HG02840 (cell line): ENCODE measurements at regions not wholly inside any gene's neighbourhood (a gene's known extent, or its start where the extent isn't known, plus 50 kb on each side); places are given as distances from the start of the nearest gene placed in this dataset.

ENCODE experiments used
- ATAC-seq: cut with Tn5 transposase; IDR thresholded peaks from one replicate; pipeline ENCODE4 v1.9.1; 2021; ENCODE audit warnings: mild to moderate bottlenecking, moderate library complexity, moderate number of reproducible peaks; ENCODE audit not compliant: unreplicated experiment, low FRiP score

GRCh38 chr5:128591598-128592455 is 53.8 kb upstream of the FBN2 start:
- ATAC-seq: no peak

GRCh38 chr5:128596071-128596470 is 58.0 kb upstream of the FBN2 start:
- no peak for ATAC-seq

DNA sequence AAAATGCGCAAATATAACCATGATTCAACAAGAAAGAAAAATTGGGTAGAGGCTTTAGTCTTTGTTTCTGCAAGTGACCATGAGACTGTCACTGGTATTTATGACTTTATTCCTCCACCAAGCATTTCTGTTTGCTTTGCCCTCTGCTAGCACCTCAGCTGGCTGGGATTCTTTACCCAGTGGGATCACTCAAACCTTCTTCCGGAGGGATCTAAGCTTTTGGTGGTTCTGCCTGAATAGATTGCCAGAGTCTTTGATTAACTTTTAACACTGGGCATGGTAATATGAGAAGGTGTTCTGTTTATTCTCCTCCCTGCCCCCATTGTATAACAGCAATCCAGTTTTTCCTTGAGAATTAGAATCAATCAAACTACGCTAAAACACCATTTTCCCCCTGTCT is 59.1 kb upstream of the FBN2 start:
- ATAC-seq: no peak

GRCh38 chr5:128613128-128613527 is 75.1 kb upstream of the FBN2 start:
- ATAC-seq: no peak

- no peak for ATAC-seq
These were observed 75.7 kb upstream of the FBN2 start for GRCh38 chr5:128613766-128614165.

DNA sequence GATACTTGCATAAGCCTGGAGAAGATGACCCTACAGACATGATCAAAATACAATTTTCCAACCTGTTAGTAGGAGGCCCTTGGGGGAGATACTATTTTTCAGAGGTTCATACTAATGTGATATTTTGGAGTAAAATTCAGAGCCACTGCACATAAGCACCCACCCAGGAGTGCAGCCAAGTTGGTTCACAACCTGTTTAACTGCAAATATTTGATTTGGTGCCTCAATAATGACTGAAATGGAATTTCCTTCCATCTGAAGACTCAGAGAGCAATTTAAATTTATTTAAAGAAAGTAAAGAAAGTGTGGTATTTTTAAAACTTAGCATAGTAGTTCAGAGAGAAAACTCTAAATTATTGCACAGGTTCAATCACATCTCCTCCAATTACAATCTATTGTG is 77.5 kb upstream of the FBN2 start:
- ATAC-seq: no peak

GRCh38 chr5:128626536-128627090 is 88.6 kb upstream of the FBN2 start:
- ATAC-seq: no peak

DNA sequence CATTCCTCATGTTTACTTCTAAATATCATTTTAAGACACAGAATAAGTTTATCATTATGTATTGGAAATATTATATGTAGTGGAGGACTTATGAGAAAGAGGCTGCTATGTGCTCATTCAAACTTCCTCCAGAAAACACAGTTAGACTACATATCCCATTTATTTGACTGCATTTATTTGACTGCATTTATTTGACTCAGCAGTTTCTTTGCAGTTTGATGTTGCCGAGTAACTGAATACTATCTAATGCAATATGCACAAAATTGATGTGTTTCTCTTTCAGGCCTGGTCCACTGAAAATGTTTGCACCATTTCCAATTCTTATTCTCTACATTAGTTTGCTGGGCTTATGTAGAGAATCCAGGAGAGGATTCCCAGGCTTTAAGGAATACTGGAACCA is 89.9 kb upstream of the FBN2 start:
- no peak for ATAC-seq

DNA sequence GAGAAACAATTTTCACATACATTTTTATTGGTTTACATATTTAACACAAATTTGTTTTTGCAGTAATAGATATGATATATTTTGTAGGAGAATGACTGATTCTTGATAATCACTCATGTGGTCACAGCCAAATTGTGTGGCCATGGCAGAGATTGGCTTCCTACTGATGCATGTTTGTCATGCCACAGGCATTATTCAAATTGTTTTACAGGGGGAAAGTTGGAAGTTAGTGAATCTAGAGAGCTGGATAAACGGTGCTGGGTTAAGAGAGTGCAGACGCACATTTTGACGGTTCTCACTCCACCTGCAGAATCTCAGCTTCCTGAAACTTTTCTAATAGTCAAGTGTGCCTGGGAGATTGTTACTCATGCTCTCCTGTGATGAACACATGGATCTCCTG is 91.1 kb upstream of the FBN2 start:
- ATAC-seq: no peak

GRCh38 chr5:128630121-128630520 is 92.1 kb upstream of the FBN2 start:
- ATAC-seq: no peak

DNA sequence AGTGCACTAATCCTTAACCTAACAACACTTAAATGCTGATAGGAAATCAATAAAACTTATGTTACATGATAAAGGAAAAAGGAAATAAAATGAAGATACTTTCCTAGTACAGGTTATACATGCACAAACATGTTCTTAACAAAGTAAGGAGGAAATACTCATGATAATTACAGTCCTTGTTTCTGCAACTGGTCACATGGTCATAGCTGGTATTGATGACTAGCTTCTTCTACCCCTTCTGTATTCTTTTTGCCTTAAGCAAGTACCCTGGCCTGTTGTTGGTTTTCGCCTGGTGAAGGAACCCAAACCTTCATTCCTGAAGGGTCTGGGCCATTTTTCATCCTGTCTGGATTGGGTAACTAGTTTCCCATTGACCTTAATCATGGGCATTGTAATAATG is 93.7 kb upstream of the FBN2 start:
- no peak for ATAC-seq

DNA sequence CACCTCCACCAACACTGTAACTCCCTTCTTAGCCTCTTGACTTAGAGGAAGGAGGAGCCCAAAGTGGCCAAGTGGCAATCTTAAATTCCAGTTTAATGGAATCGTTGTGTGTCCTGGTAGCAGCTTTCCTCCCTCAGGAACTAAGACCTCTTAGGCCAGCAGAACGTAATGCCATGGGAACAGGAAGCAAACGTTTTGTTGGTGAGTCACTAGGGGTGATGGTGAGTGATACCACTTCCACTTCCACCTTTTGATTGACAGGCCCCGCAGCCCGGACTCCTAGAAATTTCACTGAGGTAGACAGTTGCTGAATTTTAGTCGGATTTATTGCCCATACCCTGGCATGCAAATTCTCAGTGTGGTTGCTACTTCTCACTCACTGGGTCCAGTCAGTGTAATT is 94.2 kb upstream of the FBN2 start:
- no peak for ATAC-seq

GRCh38 chr5:128633901-128634300 is 95.9 kb upstream of the FBN2 start:
- no peak for ATAC-seq

GRCh38 chr5:128635379-128635778 is 97.3 kb upstream of the FBN2 start:
- ATAC-seq: no peak

DNA sequence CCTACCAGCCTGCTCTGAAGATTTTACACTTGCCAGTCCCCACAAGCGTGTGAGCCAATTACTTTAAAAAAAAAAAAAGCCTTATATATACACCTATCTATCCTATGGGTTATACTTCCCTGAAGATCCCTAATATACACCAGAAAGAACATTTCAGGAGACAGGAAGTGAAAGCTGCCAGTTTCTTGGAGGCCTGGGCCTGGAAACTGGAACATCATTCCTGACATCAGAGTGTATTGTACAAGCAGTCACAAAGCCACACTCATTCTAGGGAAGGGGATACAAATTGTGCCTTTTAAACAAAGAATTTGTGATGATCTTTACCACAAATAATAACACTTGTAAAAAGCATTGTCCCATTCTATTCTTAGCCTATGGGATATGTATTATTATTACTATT is 98.3 kb upstream of the FBN2 start:
- no peak for ATAC-seq

DNA sequence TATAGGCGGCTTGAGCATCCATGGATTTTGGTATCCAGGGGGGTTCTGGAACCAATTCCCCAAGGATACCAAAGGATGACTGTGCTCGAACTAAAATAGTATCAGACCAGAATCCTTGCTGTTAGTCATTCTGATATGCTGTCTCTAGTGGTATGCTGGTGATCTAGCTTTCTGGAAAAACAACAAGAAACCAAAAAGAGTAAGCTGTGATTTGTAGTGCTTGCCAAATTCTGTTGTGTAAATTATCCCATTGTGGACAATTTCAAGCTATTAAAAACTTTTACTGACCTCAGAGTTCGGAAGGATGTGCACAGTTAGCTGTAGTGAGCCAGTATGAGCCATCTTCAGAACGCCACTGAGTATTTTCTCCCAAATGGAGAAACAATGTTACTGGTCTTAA is 99.0 kb upstream of the FBN2 start:
- no peak for ATAC-seq

- ATAC-seq: no peak
These were observed 103.8 kb upstream of the FBN2 start for GRCh38 chr5:128641861-128642260.

DNA sequence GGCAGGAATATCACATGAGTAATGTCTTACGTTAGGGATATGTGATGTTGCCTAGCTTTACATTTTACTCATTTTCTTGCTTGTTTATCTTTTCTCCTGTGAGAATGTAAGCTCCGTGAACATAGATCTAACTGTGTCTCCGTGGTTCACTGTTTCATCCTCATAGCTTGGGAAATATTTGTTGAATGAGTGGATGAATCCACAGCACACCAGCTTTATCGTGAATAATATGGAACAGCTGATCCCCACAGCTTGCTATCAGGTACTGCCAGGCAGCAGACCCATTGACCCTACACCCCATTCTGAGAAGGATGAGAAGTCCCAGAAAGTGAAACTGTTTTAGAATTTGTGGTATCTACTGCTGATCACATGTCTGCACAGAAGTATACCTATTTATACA is 106.8 kb upstream of the FBN2 start:
- no peak for ATAC-seq

DNA sequence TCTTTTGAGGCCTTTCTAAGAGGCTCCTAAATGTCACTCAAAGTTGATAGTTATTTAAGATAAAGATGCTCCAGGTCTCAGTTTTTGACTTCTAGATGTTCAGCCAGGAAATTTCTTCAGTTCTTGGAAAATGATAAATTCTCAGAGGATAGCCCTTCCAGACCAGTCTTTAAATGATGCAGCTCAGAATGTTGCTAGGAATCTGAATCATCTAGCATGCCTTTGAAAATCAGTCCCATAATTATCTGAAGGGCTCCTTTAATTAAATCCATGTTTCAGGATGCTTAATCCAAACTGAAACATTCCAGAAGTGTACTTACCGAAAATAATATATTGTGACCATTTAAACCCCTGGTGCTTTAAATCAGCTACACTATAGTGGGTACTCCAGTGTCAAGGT is 107.5 kb upstream of the FBN2 start:
- ATAC-seq: no peak

DNA sequence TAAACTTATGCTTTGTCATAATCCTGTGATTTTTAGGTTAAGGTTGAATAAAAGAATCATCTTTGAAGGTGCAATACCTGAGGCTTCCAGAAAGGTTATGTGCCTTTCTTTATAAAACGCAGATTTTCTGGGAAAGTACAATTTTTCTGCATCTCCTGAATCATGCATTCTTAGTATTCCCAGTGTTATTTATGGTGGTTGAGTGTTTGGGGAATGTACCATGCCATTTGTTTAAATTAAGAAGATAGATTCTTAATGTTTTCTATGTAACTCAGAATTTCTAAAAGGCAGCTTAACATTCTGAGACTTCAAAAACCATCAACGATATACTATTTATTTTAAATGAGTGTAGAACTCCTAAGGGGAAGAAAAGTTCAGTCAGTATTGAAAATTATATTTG is 108.1 kb upstream of the FBN2 start:
- no peak for ATAC-seq

- ATAC-seq: no peak
These were observed 111.1 kb upstream of the FBN2 start for GRCh38 chr5:128649192-128649591.

DNA sequence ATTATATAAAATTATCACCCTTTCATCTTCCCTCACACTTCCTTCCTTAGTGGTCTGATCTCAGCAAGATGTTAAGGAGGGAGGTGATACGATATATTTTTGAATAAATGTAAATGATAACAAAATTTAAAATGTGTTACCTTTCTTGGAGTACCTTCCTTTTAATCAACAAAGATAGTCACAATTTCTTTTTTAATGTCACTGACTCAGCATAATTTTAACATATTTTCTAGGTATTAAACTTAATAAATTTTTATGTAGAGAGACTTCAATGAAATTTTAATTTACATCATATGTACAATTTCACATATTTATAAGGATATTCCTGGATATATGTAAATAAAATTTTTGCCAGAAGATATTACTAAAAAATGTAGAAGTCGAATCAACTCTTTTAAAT is 125.0 kb upstream of the FBN2 start:
- no peak for ATAC-seq
